ENCODE measurements at regions not wholly inside any gene's neighbourhood (a gene's known extent, or its start where the extent isn't known, plus 50 kb on each side); places are given as distances from the start of the nearest gene placed in this dataset.

- TF ChIP-seq POLR2A (IDR thresholded peaks at IDR 0.05) = no peak
- TF ChIP-seq, protein P1, sequence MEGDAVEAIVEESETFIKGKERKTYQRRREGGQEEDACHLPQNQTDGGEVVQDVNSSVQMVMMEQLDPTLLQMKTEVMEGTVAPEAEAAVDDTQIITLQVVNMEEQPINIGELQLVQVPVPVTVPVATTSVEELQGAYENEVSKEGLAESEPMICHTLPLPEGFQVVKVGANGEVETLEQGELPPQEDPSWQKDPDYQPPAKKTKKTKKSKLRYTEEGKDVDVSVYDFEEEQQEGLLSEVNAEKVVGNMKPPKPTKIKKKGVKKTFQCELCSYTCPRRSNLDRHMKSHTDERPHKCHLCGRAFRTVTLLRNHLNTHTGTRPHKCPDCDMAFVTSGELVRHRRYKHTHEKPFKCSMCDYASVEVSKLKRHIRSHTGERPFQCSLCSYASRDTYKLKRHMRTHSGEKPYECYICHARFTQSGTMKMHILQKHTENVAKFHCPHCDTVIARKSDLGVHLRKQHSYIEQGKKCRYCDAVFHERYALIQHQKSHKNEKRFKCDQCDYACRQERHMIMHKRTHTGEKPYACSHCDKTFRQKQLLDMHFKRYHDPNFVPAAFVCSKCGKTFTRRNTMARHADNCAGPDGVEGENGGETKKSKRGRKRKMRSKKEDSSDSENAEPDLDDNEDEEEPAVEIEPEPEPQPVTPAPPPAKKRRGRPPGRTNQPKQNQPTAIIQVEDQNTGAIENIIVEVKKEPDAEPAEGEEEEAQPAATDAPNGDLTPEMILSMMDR (IDR thresholded peaks at IDR 0.05) = no peak
Measured at GRCh38 chr5:152274224-152274623, 130.9 kb downstream of the NMUR2 start.

Data from testis (tissue), 2 donors.